Activated CD8-positive, alpha-beta memory T cell treated with anti-CD3 and anti-CD28 coated beads for 36 hours (primary cell): ENCODE measurements at regions not wholly inside any gene's neighbourhood (a gene's known extent, or its start where the extent isn't known, plus 50 kb on each side); places are given as distances from the start of the nearest gene placed in this dataset.

ENCODE experiments used
- CTCF ChIA-PET: fragments of 350-600 bp; sonication (Branson Sonifier 250); formaldehyde crosslinking; loops from one replicate; lab custom pipeline; 2021; ENCODE audit warnings: antibody characterized with exemption; lab: Charles Lee
- POLR2A ChIA-PET: fragments of 350-600 bp; sonication (Branson Sonifier 250); formaldehyde crosslinking; loops from one replicate; lab custom pipeline; 2021; ENCODE audit warnings: antibody characterized with exemption; lab: Charles Lee

GRCh38 chr12:98351784-98352183, 163.6 kb upstream of the TMPO start:
- ChIA-PET CTCF (interaction anchor here (0.7 kb wide), 2 partner anchors 13 to 149 kb away, joined by 5 to 6 read pairs; no protein-coding TSS in a partner anchor), POLR2A (interaction anchor here (0.7 kb wide), 1 partner anchor 65 kb away, joined by 14 read pairs; no protein-coding TSS in a partner anchor)

- POLR2A ChIA-PET = interaction anchor here (0.7 kb wide), 1 partner anchor 65 kb away, joined by 14 read pairs; no protein-coding TSS in a partner anchor
- CTCF ChIA-PET = interaction anchor here (0.7 kb wide), 1 partner anchor 148 kb away, joined by 5 read pairs; no protein-coding TSS in a partner anchor
Observed at GRCh38 chr12:98352218-98352811, 163.1 kb upstream of the TMPO start.

- CTCF ChIA-PET = no interaction called here
- POLR2A ChIA-PET = no interaction called here
Observed at GRCh38 chr12:98352835-98353234, 162.6 kb upstream of the TMPO start.

GRCh38 chr12:98354520-98355035, 160.8 kb upstream of the TMPO start:
- POLR2A ChIA-PET = no interaction called here
- CTCF ChIA-PET = no interaction called here

GRCh38 chr12:98355322-98355721, 160.1 kb upstream of the TMPO start:
- ChIA-PET POLR2A (no interaction called here), CTCF (interaction anchor here (1.6 kb wide), 1 partner anchor 42 kb away, joined by 5 read pairs; no protein-coding TSS in a partner anchor)

GRCh38 chr12:98355933-98356332, 159.5 kb upstream of the TMPO start:
- ChIA-PET POLR2A (no interaction called here), CTCF (interaction anchor here (0.6 to 1.6 kb wide), 2 partner anchors 21 to 42 kb away, joined by 3 to 5 read pairs; no protein-coding TSS in a partner anchor)

- ChIA-PET CTCF (no interaction called here), POLR2A (no interaction called here)
Observed at GRCh38 chr12:98358144-98358543, 157.2 kb upstream of the TMPO start.

GRCh38 chr12:98359856-98360255, 155.5 kb upstream of the TMPO start:
- ChIA-PET CTCF (no interaction called here), POLR2A (no interaction called here)

- ChIA-PET CTCF (no interaction called here), POLR2A (no interaction called here)
Observed at GRCh38 chr12:98360401-98360800, 155.0 kb upstream of the TMPO start.

GRCh38 chr12:98369581-98369980, 145.8 kb upstream of the TMPO start:
- CTCF ChIA-PET = no interaction called here
- POLR2A ChIA-PET = no interaction called here

- ChIA-PET POLR2A (no interaction called here), CTCF (no interaction called here)
Observed at GRCh38 chr12:98370976-98371375, 144.4 kb upstream of the TMPO start.

- CTCF ChIA-PET = no interaction called here
- POLR2A ChIA-PET = no interaction called here
Observed at GRCh38 chr12:98371419-98371818, 144.0 kb upstream of the TMPO start.

GRCh38 chr12:98372340-98373024, 142.9 kb upstream of the TMPO start:
- CTCF ChIA-PET = interaction anchor here (0.6 kb wide), 1 partner anchor 1341 kb away, joined by 3 read pairs; no protein-coding TSS in a partner anchor
- POLR2A ChIA-PET = no interaction called here

- ChIA-PET CTCF (no interaction called here), POLR2A (no interaction called here)
Observed at GRCh38 chr12:98373025-98373554, 142.3 kb upstream of the TMPO start.

GRCh38 chr12:98374007-98374406, 141.4 kb upstream of the TMPO start:
- ChIA-PET CTCF (interaction anchor here (0.9 kb wide), 1 partner anchor 24 kb away, joined by 3 read pairs; no protein-coding TSS in a partner anchor), POLR2A (no interaction called here)

- ChIA-PET CTCF (no interaction called here), POLR2A (no interaction called here)
Observed at GRCh38 chr12:98379106-98379505, 136.3 kb upstream of the TMPO start.

- ChIA-PET CTCF (interaction anchor here (0.7 kb wide), 1 partner anchor 13 kb away, joined by 3 read pairs; no protein-coding TSS in a partner anchor), POLR2A (no interaction called here)
Observed at GRCh38 chr12:98385641-98386040, 129.7 kb upstream of the TMPO start.

- POLR2A ChIA-PET = no interaction called here
- CTCF ChIA-PET = no interaction called here
Observed at GRCh38 chr12:98387444-98387843, 127.9 kb upstream of the TMPO start.

GRCh38 chr12:98388126-98388525, 127.3 kb upstream of the TMPO start:
- CTCF ChIA-PET = no interaction called here

GRCh38 chr12:98389593-98389992, 125.8 kb upstream of the TMPO start:
- ChIA-PET CTCF (no interaction called here), POLR2A (no interaction called here)

More at GRCh38 chr12:98388126-98388525, 127.3 kb upstream of the TMPO start:
- POLR2A ChIA-PET = no interaction called here
